Natural killer cell (primary cell): ENCODE measurements at regions not wholly inside any gene's neighbourhood (a gene's known extent, or its start where the extent isn't known, plus 50 kb on each side); places are given as distances from the start of the nearest gene placed in this dataset.

Source experiments
- ATAC-seq, 3 donors: fragments of 150-1000 bp in 2 of 3; fragments of 200-7000 bp in 1 of 3; cut with Tn5 transposase; 1 replicate in 1 of 3; 2 replicates in 2 of 3; pipeline ENCODE4 v1.10.0; 2021; ENCODE audit warnings: mild to moderate bottlenecking in 2 of 3, moderate library complexity in 2 of 3
- DNase-seq, 2 donors: peaks; one replicate each; pipeline versions ENCODE4 v3.0.0 to v3.0.0-alpha.2; 2013 to 2021; ENCODE audit warnings: mixed read lengths in 1 of 2
- H3K27ac ChIP-seq: one replicate; pipeline ENCODE4 v1.5.1; 2013; ENCODE audit warnings: mild to moderate bottlenecking, low read length
- H3K27me3 ChIP-seq: one replicate; pipeline ENCODE4 v1.6.1; 2013; ENCODE audit warnings: low read length; ENCODE audit not compliant: control insufficient read depth, insufficient read depth
- H3K36me3 ChIP-seq: one replicate; pipeline ENCODE4 v1.6.1; 2013; ENCODE audit warnings: low read length; ENCODE audit not compliant: control insufficient read depth, insufficient read depth
- H3K4me1 ChIP-seq: one replicate; pipeline ENCODE4 v1.6.1; 2013; ENCODE audit warnings: low read length; ENCODE audit not compliant: control insufficient read depth, insufficient read depth
- H3K4me3 ChIP-seq: one replicate; pipeline ENCODE4 v1.5.1; 2013; ENCODE audit warnings: low read length
- H3K9me3 ChIP-seq: one replicate; pipeline ENCODE4 v1.6.1; 2013; ENCODE audit warnings: low read length; ENCODE audit not compliant: control insufficient read depth, insufficient read depth
- H3K27ac Mint-ChIP-seq, 2 donors: one replicate each; pipeline ENCODE4 v1.8.0; 2022; ENCODE audit warnings: mild to moderate bottlenecking in 2 of 2, mixed read lengths in 2 of 2, moderate library complexity in 1 of 2
- H3K27me3 Mint-ChIP-seq, 2 donors: one replicate each; pipeline ENCODE4 v1.8.0; 2022; ENCODE audit warnings: low read depth in 2 of 2, mixed read lengths in 2 of 2
- H3K36me3 Mint-ChIP-seq: one replicate; pipeline ENCODE4 v1.8.0; 2022; ENCODE audit warnings: mixed read lengths
- H3K4me1 Mint-ChIP-seq, 2 donors: one replicate each; pipeline ENCODE4 v1.8.0; 2022; ENCODE audit warnings: mixed read lengths in 2 of 2
- H3K4me3 Mint-ChIP-seq: one replicate; pipeline ENCODE4 v1.8.0; 2022; ENCODE audit warnings: mild to moderate bottlenecking, moderate library complexity, mixed read lengths
- H3K9me3 Mint-ChIP-seq, 2 donors: one replicate each; pipeline ENCODE4 v1.8.0; 2022; ENCODE audit warnings: mixed read lengths in 2 of 2
- CTCF ChIP-seq: fragments of 200-600 bp; IDR thresholded peaks from one replicate; pipeline ENCODE4 v1.8.0; 2022; ENCODE audit warnings: antibody characterized with exemption
- WGBS: methylation state at CpG from one replicate; pipeline ENCODE4 v1.1.7; 2013; ENCODE audit warnings: missing lambda C conversion rate; ENCODE audit not compliant: insufficient coverage; 5-methylcytosine and 5-hydroxymethylcytosine counted together
- intact Hi-C: fragments of 100-400 bp; cut with micrococcal nuclease; formaldehyde crosslinking; loops from one replicate; pipeline ENCODE4 v1.14.2; 2022

- Mint-ChIP-seq H3K36me3 (no peaks in the 10 kb centered on the region), H3K4me3 (no peak overlapping the region), H3K4me1 (no peaks in the 10 kb centered on the region), H3K9me3 (peaks cover 5 to 7% of the 10 kb centered on the region in 2 donors), H3K27ac (no peak overlapping the region), H3K27me3 (no peaks in the 10 kb centered on the region)
- Histone ChIP-seq H3K36me3 (no peaks in the 10 kb centered on the region), H3K4me1 (no peaks in the 10 kb centered on the region), H3K27me3 (no peaks in the 10 kb centered on the region), H3K9me3 (peaks cover 8% of the 10 kb centered on the region), H3K4me3 (no peak overlapping the region), H3K27ac (no peak overlapping the region)
- intact Hi-C loops, result no loop called here
- no peak for TF ChIP-seq CTCF
- WGBS, result 78% methylated on average over 3 of the region's 3 CpGs
- ATAC-seq (no peak), DNase-seq (no peak)
Observed at GRCh38 chr5:2985718-2986117, 234.2 kb upstream of the IRX2 start.

GRCh38 chr5:2983583-2984300 is 232.3 kb upstream of the IRX2 start:
- no peaks in the 10 kb centered on the region for H3K27me3 Mint-ChIP-seq
- intact Hi-C loops, result no loop called here
- Histone ChIP-seq H3K4me3 (no peak overlapping the region), H3K4me1 (no peaks in the 10 kb centered on the region), H3K27ac (no peak overlapping the region), H3K27me3 (no peaks in the 10 kb centered on the region), H3K36me3 (no peaks in the 10 kb centered on the region), H3K9me3 (peaks cover 8% of the 10 kb centered on the region)
- no peaks in the 10 kb centered on the region for H3K4me1 Mint-ChIP-seq
- no peak for TF ChIP-seq CTCF
- H3K4me3 Mint-ChIP-seq, result no peak overlapping the region
- 82% methylated on average over 13 of the region's 13 CpGs for WGBS
- no peaks in the 10 kb centered on the region for H3K36me3 Mint-ChIP-seq
- no peak overlapping the region for H3K27ac Mint-ChIP-seq
- DNase-seq (no peak), ATAC-seq (no peak)
- H3K9me3 Mint-ChIP-seq, result peaks cover 5 to 7% of the 10 kb centered on the region in 2 donors

GRCh38 chr5:2981652-2982051 is 230.2 kb upstream of the IRX2 start:
- no peak for TF ChIP-seq CTCF
- H3K27me3 ChIP-seq, result no peaks in the 10 kb centered on the region
- Mint-ChIP-seq H3K4me1 (no peaks in the 10 kb centered on the region), H3K27me3 (no peaks in the 10 kb centered on the region), H3K36me3 (no peaks in the 10 kb centered on the region), H3K27ac (no peak overlapping the region), H3K9me3 (peaks cover 8 to 11% of the 10 kb centered on the region in 2 donors), H3K4me3 (no peak overlapping the region)
- H3K4me3 ChIP-seq, result no peak overlapping the region
- no peaks in the 10 kb centered on the region for H3K36me3 ChIP-seq
- WGBS, result 86% methylated on average over 9 of the region's 9 CpGs
- intact Hi-C loops, result no loop called here
- H3K27ac ChIP-seq, result no peak overlapping the region
- no peak for DNase-seq
- no peaks in the 10 kb centered on the region for H3K4me1 ChIP-seq
- no peak for ATAC-seq
- H3K9me3 ChIP-seq, result peaks cover 8% of the 10 kb centered on the region

- Histone ChIP-seq H3K27me3 (no peaks in the 10 kb centered on the region), H3K4me3 (no peak overlapping the region), H3K36me3 (no peaks in the 10 kb centered on the region), H3K9me3 (peaks cover 8% of the 10 kb centered on the region), H3K27ac (no peak overlapping the region), H3K4me1 (no peaks in the 10 kb centered on the region)
- DNase-seq, result no peak
- Mint-ChIP-seq H3K27me3 (no peaks in the 10 kb centered on the region), H3K9me3 (peaks cover 8 to 15% of the 10 kb centered on the region in 2 donors), H3K36me3 (no peaks in the 10 kb centered on the region), H3K27ac (no peak overlapping the region), H3K4me3 (no peak overlapping the region), H3K4me1 (no peaks in the 10 kb centered on the region)
- intact Hi-C loops, result no loop called here
- no peak for TF ChIP-seq CTCF
- ATAC-seq, result no peak
- 85% methylated on average over 9 of the region's 9 CpGs for WGBS
Observed at GRCh38 chr5:2981035-2981434, 229.6 kb upstream of the IRX2 start.
